ES-I3 (cell line): ENCODE measurements at regions not wholly inside any gene's neighbourhood (a gene's known extent, or its start where the extent isn't known, plus 50 kb on each side); places are given as distances from the start of the nearest gene placed in this dataset.

Source experiments
- H3K36me3 ChIP-seq: 2 replicates; pipeline ENCODE4 v1.6.1; 2013; ENCODE audit warnings: mild to moderate bottlenecking, low read length, control low read depth, moderate library complexity; ENCODE audit not compliant: insufficient read depth
- H3K4me1 ChIP-seq: 2 replicates; pipeline ENCODE4 v1.6.1; 2013; ENCODE audit warnings: mild to moderate bottlenecking, control low read depth, low read length; ENCODE audit not compliant: insufficient read depth
- H3K9ac ChIP-seq: 2 replicates; pipeline ENCODE4 v1.6.1; 2013; ENCODE audit warnings: low read depth, mild to moderate bottlenecking, low read length, moderate library complexity
- H3K9me3 ChIP-seq: 2 replicates; pipeline ENCODE4 v1.6.1; 2013; ENCODE audit warnings: mild to moderate bottlenecking, low read length, moderate library complexity; ENCODE audit not compliant: control insufficient read depth, insufficient read depth

DNA sequence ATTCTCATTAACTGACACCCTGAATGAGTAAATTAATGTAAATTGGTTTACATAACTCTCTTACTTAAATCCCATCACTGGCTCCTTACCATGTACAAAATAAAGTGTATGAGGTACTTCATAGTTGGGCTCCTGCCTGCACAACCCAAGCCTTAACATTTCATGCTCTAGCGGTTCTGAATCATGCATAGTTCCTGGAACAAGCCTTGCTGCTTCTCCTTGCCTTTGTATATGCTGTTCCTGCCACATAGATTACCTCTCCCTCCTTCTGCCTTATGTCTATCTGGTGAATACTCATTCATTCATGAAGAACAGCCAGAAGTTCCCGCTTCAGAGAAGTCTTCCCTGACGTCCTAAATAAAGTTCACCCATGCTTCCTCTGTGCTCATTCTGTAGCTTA lies 594.7 kb downstream of the SMARCA1 start:
- Histone ChIP-seq H3K36me3 (no peaks in the 10 kb centered on the region), H3K4me1 (no peaks in the 10 kb centered on the region), H3K9ac (no peak overlapping the region), H3K9me3 (no peaks in the 10 kb centered on the region)

DNA sequence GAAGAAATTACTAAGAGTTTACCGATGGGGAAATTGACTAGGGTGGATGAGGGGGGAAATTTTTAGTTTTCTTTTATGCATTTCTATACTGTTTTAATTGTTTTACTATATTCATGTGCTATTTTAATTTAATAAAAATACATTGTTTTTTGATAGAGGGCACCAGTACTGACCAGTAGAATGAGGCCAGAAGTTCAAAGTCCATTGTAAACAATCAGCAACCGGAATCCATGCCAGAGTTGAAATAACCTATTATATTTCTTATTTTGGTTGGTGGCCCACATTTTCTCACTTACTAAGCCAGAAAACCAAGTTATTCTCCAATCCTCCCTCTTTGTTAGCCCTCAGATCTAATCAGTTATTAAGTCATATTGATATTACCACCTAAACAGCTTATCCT lies 595.9 kb downstream of the SMARCA1 start:
- Histone ChIP-seq H3K4me1 (no peaks in the 10 kb centered on the region), H3K9ac (no peak overlapping the region), H3K36me3 (no peaks in the 10 kb centered on the region), H3K9me3 (no peaks in the 10 kb centered on the region)

DNA sequence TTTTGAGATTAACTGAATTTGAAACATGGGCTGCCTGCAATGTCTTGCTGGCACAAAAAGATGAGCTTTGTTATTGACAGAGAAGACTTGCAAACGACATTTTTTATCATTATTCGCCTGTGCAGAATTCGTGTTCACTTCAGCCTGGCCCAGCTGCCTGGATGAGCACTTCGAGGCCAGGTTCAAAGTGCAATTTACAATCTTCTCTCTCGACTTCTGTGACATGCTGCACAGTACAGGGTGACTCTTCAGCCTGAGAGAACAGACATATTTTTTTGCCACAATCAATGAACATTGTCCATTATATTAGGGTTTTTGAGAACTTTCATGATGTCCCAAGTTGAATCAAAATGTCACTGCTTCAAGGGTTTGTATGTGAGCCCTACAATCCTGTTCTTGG lies 616.5 kb downstream of the SMARCA1 start:
- no peak overlapping the region for H3K9ac ChIP-seq
- H3K4me1 ChIP-seq = no peaks in the 10 kb centered on the region
- no peaks in the 10 kb centered on the region for H3K9me3 ChIP-seq
- no peaks in the 10 kb centered on the region for H3K36me3 ChIP-seq

DNA sequence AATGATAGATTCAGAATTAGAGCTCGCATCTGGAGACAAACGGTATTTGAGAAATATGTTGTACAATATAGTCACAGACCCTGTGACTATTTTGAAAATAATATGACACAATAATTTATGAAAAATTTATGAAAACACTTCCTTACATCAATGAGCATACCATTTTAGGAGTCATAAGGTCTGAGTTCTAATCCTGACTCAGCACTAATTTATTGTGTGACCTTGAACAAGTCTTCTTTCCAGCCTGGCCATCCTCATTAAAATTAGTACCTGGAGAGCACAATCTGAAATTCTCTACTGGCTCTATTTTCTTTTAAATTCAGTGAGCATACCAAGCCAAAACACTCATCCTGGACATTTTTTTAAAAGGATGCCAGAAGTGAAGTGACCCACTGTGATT lies 622.3 kb downstream of the SMARCA1 start:
- Histone ChIP-seq H3K36me3 (no peaks in the 10 kb centered on the region), H3K9ac (no peak overlapping the region), H3K4me1 (no peaks in the 10 kb centered on the region)

DNA sequence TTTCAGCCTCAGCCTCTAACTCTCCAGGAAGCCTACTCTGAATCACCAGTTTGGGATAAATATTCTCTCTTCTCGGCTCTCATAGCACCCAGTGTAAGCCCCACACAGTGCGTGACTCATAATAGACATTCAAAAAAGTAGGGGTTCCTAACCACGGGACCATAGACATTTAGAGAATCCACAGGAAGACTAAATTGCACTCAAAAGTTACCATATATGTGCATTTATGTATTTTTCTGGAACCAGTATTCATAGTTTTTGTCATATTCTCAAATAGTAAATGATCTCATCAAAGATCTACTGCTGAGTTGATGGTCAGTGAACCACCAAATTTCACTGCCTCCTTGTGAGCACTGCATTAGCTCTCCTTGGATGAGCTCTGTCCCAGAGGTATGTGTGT lies 625.7 kb downstream of the SMARCA1 start:
- Histone ChIP-seq H3K36me3 (no peaks in the 10 kb centered on the region), H3K4me1 (no peaks in the 10 kb centered on the region), H3K9ac (no peak overlapping the region), H3K9me3 (no peaks in the 10 kb centered on the region)

More for the DNA sequence above, 622.3 kb downstream of the SMARCA1 start:
- no peaks in the 10 kb centered on the region for H3K9me3 ChIP-seq

DNA sequence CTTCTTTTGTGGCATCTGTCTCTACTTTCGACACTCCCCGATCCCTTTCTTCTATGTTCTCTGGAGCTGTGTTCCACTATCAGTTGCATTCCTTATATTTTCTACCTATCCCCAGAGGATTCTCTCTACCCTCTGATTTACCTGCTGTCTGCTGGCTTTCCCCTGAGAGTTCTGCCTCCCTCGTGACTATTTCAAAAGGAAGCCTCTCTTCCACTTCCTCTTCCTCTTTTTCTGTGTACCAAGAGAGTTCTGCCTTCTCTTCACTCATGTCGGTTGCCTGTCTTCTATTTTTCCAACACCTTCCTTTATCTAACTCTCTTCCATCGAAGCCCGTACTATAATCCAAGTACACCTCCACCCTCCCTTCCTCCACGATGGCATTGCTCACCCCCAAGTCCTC lies 631.7 kb downstream of the SMARCA1 start:
- H3K9ac ChIP-seq = no peak overlapping the region
- H3K4me1 ChIP-seq = no peaks in the 10 kb centered on the region
- H3K9me3 ChIP-seq = no peaks in the 10 kb centered on the region
- no peaks in the 10 kb centered on the region for H3K36me3 ChIP-seq

DNA sequence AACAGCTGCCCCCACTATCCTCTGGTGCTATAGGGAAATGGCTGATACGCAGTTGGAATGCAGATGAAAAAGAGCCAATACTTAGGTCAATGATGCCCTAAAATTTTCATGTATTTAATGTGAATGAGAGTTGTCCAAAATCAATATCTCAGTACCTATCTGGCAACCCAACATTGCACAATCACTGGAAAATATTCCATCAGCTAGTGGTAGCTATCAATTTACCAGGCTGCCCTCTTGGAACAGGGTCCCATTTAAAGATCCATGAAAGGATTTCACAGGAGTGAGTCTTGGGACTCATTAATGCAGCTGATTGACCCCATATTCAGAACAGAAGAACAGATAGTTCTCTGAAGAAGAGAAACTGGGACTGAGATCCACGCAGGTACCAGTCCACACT lies 638.9 kb downstream of the SMARCA1 start:
- Histone ChIP-seq H3K36me3 (no peaks in the 10 kb centered on the region), H3K4me1 (no peaks in the 10 kb centered on the region), H3K9me3 (no peaks in the 10 kb centered on the region), H3K9ac (no peak overlapping the region)

DNA sequence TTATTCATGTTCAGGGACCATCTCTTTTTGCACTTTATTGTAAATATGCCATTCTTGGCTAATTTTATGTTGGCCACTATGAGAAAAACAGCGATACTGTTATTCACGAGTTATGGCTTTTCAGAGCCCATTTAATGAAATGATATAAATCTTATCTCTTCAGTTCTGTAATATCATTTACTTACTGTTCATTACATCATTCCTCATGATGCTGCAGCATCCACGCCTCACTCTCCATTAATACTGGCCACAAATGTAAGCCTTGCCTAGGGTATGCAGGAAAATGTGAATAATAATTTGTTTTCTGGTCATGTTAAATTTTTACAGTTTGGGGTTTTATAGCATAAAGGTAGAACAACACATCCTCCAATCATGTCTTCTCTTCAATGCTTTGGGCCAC lies 639.6 kb downstream of the SMARCA1 start:
- no peaks in the 10 kb centered on the region for H3K9me3 ChIP-seq
- H3K4me1 ChIP-seq = no peaks in the 10 kb centered on the region
- H3K9ac ChIP-seq = no peak overlapping the region
- H3K36me3 ChIP-seq = no peaks in the 10 kb centered on the region

DNA sequence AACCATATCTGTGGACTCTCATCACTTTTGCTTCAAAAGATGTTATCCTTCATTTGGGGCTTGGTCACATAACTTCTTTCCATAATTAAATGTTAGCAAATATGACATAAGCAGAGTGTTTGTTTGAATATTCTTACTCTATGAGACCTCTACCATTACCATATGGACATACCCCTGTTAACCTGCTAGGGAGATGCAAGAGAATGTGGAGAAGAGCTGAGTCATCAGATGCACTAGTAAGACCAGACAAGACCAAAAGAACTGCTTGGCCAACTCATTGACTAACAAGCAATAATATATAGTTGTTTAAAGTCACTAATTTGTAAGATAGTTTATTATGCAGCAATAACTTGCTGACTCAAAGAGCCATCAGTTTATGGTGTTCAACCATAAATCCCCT lies 652.9 kb downstream of the SMARCA1 start:
- Histone ChIP-seq H3K9ac (no peak overlapping the region), H3K9me3 (no peaks in the 10 kb centered on the region), H3K4me1 (no peaks in the 10 kb centered on the region), H3K36me3 (no peaks in the 10 kb centered on the region)

DNA sequence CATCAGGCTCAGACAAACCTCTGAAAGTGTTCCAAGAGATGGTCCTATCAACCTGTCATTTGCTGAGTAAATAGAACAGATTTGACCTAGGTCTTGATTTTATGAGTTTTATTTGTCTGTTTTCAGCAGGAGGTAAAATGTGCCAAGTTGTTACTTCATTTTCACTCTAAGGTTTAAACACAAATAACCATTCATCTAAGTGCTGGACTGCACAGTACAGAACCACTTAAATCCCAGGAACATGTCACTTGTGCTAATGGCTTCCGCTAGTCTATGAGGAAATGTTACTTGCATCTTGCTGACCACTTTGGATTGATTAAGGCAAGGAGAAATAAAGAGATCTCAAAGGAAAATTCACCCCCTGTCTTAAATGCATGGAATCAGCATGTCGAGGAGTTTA lies 660.7 kb downstream of the SMARCA1 start:
- Histone ChIP-seq H3K36me3 (no peaks in the 10 kb centered on the region), H3K9ac (no peak overlapping the region), H3K4me1 (peaks cover 11% of the 10 kb centered on the region; the same call in 1 of the 2 replicates), H3K9me3 (no peaks in the 10 kb centered on the region)

DNA sequence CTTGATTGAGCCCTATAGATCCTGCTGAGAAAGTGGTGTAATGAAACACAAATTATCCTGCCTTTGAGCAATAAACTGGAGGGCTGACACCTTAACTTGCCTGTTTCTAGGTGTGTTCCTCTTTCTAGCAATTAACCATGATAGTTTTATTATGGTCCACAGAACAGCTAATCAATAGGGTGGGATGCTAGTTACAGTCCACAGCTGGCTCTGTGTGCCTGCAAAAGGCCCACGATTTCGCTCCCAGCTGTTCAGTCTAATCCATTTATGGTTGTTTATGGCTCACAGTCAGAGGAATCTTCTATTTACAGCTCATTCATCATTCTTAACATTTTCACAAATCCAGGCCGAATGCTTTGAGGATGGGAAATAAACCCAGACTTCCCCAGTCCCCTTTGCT lies 674.9 kb downstream of the SMARCA1 start:
- Histone ChIP-seq H3K9me3 (no peaks in the 10 kb centered on the region), H3K36me3 (no peaks in the 10 kb centered on the region), H3K9ac (no peak overlapping the region), H3K4me1 (no peaks in the 10 kb centered on the region)

DNA sequence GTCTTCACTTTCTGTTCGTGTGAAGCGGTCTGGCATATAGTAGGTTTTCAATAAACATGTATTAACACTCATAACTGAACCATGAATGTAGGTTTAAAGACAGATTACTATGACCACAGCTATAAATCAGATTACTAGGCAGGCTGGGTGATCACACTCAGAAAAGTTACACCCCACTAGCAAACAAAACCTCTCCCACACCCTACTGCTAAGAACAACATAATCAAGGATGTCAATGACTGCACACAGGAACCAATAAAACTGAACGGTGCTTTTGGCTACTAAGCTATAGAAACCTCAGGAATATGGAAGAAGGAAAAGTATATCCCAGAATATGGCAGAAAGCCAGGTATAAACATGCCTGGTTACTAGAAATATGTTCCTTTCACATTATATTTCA lies 676.9 kb downstream of the SMARCA1 start:
- H3K9ac ChIP-seq = no peak overlapping the region
- no peaks in the 10 kb centered on the region for H3K36me3 ChIP-seq
- no peaks in the 10 kb centered on the region for H3K9me3 ChIP-seq
- no peaks in the 10 kb centered on the region for H3K4me1 ChIP-seq

DNA sequence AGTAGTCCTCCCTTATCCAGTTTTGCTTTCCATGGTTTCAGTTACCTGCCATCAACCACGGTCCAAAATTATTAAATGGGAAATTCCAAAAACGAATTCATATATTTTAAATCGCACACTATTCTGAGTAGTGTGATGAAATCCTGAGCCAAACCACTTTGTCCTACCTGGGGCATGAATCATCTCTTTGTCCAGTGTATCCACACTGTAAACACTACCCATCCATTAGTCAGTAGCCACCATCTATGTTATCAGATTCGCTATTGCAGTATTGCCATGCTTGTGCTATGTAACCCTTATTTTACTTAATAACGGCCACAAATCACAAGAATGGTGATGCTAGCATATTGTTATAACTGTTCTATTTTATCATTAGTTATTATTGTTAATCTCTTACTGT lies 704.6 kb downstream of the SMARCA1 start:
- H3K36me3 ChIP-seq = no peaks in the 10 kb centered on the region
- no peak overlapping the region for H3K9ac ChIP-seq
- H3K9me3 ChIP-seq = no peaks in the 10 kb centered on the region
- no peaks in the 10 kb centered on the region for H3K4me1 ChIP-seq

DNA sequence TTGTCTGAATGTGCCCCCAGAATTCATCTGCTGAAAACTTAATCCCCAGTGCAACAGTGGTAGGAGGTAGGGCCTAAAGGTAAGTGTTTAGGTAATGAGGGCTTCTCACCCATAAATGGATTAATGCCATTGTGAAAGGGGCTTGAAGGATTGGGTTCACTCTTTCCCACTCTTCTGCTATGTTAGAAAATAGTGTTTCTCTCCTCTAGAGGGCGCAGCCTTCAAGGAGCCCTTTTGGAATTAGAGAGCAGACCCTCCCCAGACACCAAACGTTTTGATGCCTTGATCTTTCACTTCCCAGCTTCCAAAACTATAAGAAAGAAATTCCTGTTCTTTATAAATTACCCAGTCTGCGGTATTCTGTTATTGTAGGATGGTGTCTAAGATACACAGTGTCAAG lies 706.4 kb downstream of the SMARCA1 start:
- H3K4me1 ChIP-seq = no peaks in the 10 kb centered on the region; the same call in 1 of the 2 replicates

DNA sequence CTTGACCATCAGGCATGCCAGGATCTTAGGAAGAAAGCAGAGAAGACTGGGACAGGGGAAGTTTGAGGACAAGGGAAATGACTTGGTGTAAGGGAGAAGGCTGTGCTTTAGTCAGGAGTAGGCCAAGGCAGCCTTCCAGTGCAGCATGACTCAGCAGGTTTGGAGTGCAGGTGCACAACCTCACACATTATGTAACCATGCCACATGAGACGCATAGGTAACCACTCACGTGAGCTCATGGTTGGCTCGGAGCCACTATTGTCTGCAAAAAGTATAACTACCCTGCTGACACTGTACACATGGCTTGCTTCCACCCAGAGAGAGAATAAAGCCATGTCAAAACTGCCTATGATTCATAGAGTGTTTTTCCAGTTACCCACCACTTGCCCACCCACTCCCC lies 715.9 kb downstream of the SMARCA1 start:
- peaks cover 5% of the 10 kb centered on the region for H3K9me3 ChIP-seq
- H3K9ac ChIP-seq = no peak overlapping the region
- H3K4me1 ChIP-seq = no peaks in the 10 kb centered on the region
- H3K36me3 ChIP-seq = no peaks in the 10 kb centered on the region

More for the DNA sequence above, 706.4 kb downstream of the SMARCA1 start:
- Histone ChIP-seq H3K9me3 (no peaks in the 10 kb centered on the region), H3K9ac (no peak overlapping the region), H3K36me3 (no peaks in the 10 kb centered on the region)

DNA sequence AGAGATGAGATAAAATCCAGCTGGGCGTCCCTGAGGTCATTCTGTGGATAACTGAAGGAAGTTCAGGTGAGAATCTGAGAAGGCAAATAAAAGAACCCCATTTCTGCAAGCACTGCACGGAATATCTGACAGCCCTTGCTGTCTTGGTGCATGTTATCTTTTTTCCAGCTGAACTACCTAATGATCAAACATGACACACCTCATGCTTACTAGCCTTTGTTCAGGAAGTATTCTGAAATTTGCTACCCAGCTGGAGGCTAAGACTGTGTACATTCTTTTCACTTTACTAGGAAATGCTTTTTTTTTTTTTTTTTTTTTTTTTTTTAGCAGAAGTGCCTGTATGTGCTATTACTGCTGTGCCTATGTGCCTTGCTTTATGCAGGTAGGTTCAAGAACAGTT lies 718.1 kb downstream of the SMARCA1 start:
- H3K9ac ChIP-seq = no peak overlapping the region
- H3K9me3 ChIP-seq = peaks cover 5% of the 10 kb centered on the region
- no peaks in the 10 kb centered on the region for H3K4me1 ChIP-seq
- H3K36me3 ChIP-seq = no peaks in the 10 kb centered on the region
